ENCODE measurements at regions not wholly inside any gene's neighbourhood (a gene's known extent, or its start where the extent isn't known, plus 50 kb on each side); places are given as distances from the start of the nearest gene placed in this dataset.
"Not testable (repeated sequence)": the region's sequence is repeated elsewhere in the genome, so short reads cannot be mapped to it uniquely, and the experiment has no call there.

GRCh38 chr3:110307065-110307809 is 764.4 kb upstream of the NECTIN3 start:
- DNase-seq (ENCODE audit: low spot score in 2 of 2) (no peak), ATAC-seq (no peak)
- Mint-ChIP-seq H3K27ac (no peak overlapping the region), H3K9me3 (no peaks in the 10 kb centered on the region), H3K36me3 (no peaks in the 10 kb centered on the region)

GRCh38 chr3:110311541-110311940 is 760.1 kb upstream of the NECTIN3 start:
- ATAC-seq (no peak), DNase-seq (ENCODE audit: low spot score in 2 of 2) (no peak)
- no peaks in the 10 kb centered on the region for H3K36me3 Mint-ChIP-seq
- H3K27ac Mint-ChIP-seq = no peak overlapping the region
- H3K9me3 Mint-ChIP-seq = no peaks in the 10 kb centered on the region

GRCh38 chr3:110314512-110315114 is 757.0 kb upstream of the NECTIN3 start:
- Mint-ChIP-seq H3K9me3 (no peaks in the 10 kb centered on the region), H3K36me3 (no peaks in the 10 kb centered on the region), H3K27ac (no peak overlapping the region)
- DNase-seq (ENCODE audit: low spot score in 2 of 2) = peak in 1 of 2 donors; percentile 59
- peak; percentile 53 to 64 for ATAC-seq

- no peak for DNase-seq (ENCODE audit: low spot score in 2 of 2)
- H3K27ac Mint-ChIP-seq = no peak overlapping the region
- no peak for ATAC-seq
- H3K9me3 Mint-ChIP-seq = no peaks in the 10 kb centered on the region
- H3K36me3 Mint-ChIP-seq = no peaks in the 10 kb centered on the region
Observed at GRCh38 chr3:110318108-110318507, 753.5 kb upstream of the NECTIN3 start.

GRCh38 chr3:110323349-110323748 is 748.3 kb upstream of the NECTIN3 start:
- no peaks in the 10 kb centered on the region for H3K36me3 Mint-ChIP-seq
- no peak overlapping the region for H3K27ac Mint-ChIP-seq
- no peaks in the 10 kb centered on the region for H3K9me3 Mint-ChIP-seq
- ATAC-seq (no peak), DNase-seq (ENCODE audit: low spot score in 2 of 2) (no peak)

GRCh38 chr3:110324171-110324705 is 747.4 kb upstream of the NECTIN3 start:
- ATAC-seq = no peak
- no peak overlapping the region for H3K27ac Mint-ChIP-seq

GRCh38 chr3:110327870-110328269 is 743.7 kb upstream of the NECTIN3 start:
- DNase-seq (ENCODE audit: low spot score in 2 of 2) (no peak), ATAC-seq (no peak)
- Mint-ChIP-seq H3K9me3 (peaks cover under 1% of the 10 kb centered on the region in 2 donors), H3K27ac (no peak overlapping the region), H3K36me3 (peaks cover 0 to 2% of the 10 kb centered on the region in 2 donors)

More at GRCh38 chr3:110324171-110324705, 747.4 kb upstream of the NECTIN3 start:
- Mint-ChIP-seq H3K36me3 (no peaks in the 10 kb centered on the region), H3K9me3 (no peaks in the 10 kb centered on the region)
- no peak for DNase-seq (ENCODE audit: low spot score in 2 of 2)

GRCh38 chr3:110331562-110331961 is 740.1 kb upstream of the NECTIN3 start:
- H3K36me3 Mint-ChIP-seq; H3K27ac Mint-ChIP-seq; ATAC-seq; DNase-seq (ENCODE audit: low spot score in 2 of 2): not testable (repeated sequence)
- peaks cover 9 to 13% of the 10 kb centered on the region in 2 donors for H3K9me3 Mint-ChIP-seq

- ATAC-seq (no peak), DNase-seq (ENCODE audit: low spot score in 2 of 2) (no peak)
- H3K9me3 Mint-ChIP-seq = peaks cover 9 to 18% of the 10 kb centered on the region in 2 donors
Observed at GRCh38 chr3:110332629-110333028, 739.0 kb upstream of the NECTIN3 start.

GRCh38 chr3:110341047-110341446 is 730.6 kb upstream of the NECTIN3 start:
- Mint-ChIP-seq H3K27ac (no peak overlapping the region), H3K9me3 (peaks cover under 1 to 7% of the 10 kb centered on the region in 2 donors), H3K36me3 (no peaks in the 10 kb centered on the region)
- no peak for DNase-seq (ENCODE audit: low spot score in 2 of 2)
- no peak for ATAC-seq

More at GRCh38 chr3:110332629-110333028, 739.0 kb upstream of the NECTIN3 start:
- Mint-ChIP-seq H3K27ac (no peak overlapping the region), H3K36me3 (peaks cover 6 to 7% of the 10 kb centered on the region in 2 donors)

GRCh38 chr3:110343376-110343775 is 728.2 kb upstream of the NECTIN3 start:
- Mint-ChIP-seq H3K27ac (no peak overlapping the region), H3K9me3 (no peaks in the 10 kb centered on the region), H3K36me3 (no peaks in the 10 kb centered on the region)
- ATAC-seq (no peak), DNase-seq (ENCODE audit: low spot score in 2 of 2) (no peak)

GRCh38 chr3:110343945-110344344 is 727.7 kb upstream of the NECTIN3 start:
- no peak for DNase-seq (ENCODE audit: low spot score in 2 of 2)

GRCh38 chr3:110344487-110344886 is 727.1 kb upstream of the NECTIN3 start:
- ATAC-seq (no peak), DNase-seq (ENCODE audit: low spot score in 2 of 2) (no peak)
- H3K36me3 Mint-ChIP-seq = no peaks in the 10 kb centered on the region
- no peaks in the 10 kb centered on the region for H3K9me3 Mint-ChIP-seq
- H3K27ac Mint-ChIP-seq = no peak overlapping the region

More at GRCh38 chr3:110343945-110344344, 727.7 kb upstream of the NECTIN3 start:
- no peak for ATAC-seq
- Mint-ChIP-seq H3K27ac (no peak overlapping the region), H3K9me3 (no peaks in the 10 kb centered on the region), H3K36me3 (no peaks in the 10 kb centered on the region)

GRCh38 chr3:110344897-110345767 is 726.5 kb upstream of the NECTIN3 start:
- Mint-ChIP-seq H3K9me3 (no peaks in the 10 kb centered on the region), H3K36me3 (no peaks in the 10 kb centered on the region), H3K27ac (no peak overlapping the region)
- DNase-seq (ENCODE audit: low spot score in 2 of 2) = no peak
- no peak for ATAC-seq

GRCh38 chr3:110349295-110349694 is 722.3 kb upstream of the NECTIN3 start:
- ATAC-seq = no peak
- Mint-ChIP-seq H3K9me3 (no peaks in the 10 kb centered on the region), H3K36me3 (no peaks in the 10 kb centered on the region), H3K27ac (no peak overlapping the region)
- DNase-seq (ENCODE audit: low spot score in 2 of 2) = no peak

- no peak for DNase-seq (ENCODE audit: low spot score in 2 of 2)
- Mint-ChIP-seq H3K27ac (no peak overlapping the region), H3K36me3 (no peaks in the 10 kb centered on the region), H3K9me3 (peaks cover 0 to 5% of the 10 kb centered on the region in 2 donors)
- ATAC-seq = no peak
Observed at GRCh38 chr3:110352841-110353604, 718.6 kb upstream of the NECTIN3 start.

Measured in activated naive CD4-positive, alpha-beta T cell treated with anti-CD3 and anti-CD28 coated beads, Interleukin-2, amount 50 U/mL, for 72 hours (primary cell).